Smooth muscle cell (in vitro differentiated cells): ENCODE measurements at regions not wholly inside any gene's neighbourhood (a gene's known extent, or its start where the extent isn't known, plus 50 kb on each side); places are given as distances from the start of the nearest gene placed in this dataset.

Experiments
- DNase-seq: peaks from one replicate; lab custom pipeline; 2025; ENCODE audit not compliant: unreplicated experiment; lab: John Stamatoyannopoulos, UW
- H2AFZ ChIP-seq: fragments of 200-600 bp; sonication (generic); 2 replicates; pipeline ENCODE4 v1.6.0; 2016; ENCODE audit warnings: antibody characterized with exemption, low read depth, mild to moderate bottlenecking
- H3F3A ChIP-seq: fragments of 200-600 bp; sonication (generic); 2 replicates; pipeline ENCODE4 v1.6.0; 2017; ENCODE audit warnings: antibody characterized with exemption, low read depth
- H3K27ac ChIP-seq: fragments of 200-600 bp; sonication (generic); 2 replicates; pipeline ENCODE4 v1.5.1; 2016; ENCODE audit warnings: low read depth, mild to moderate bottlenecking
- H3K27me3 ChIP-seq: fragments of 200-600 bp; sonication (generic); 2 replicates; pipeline ENCODE4 v1.6.1; 2016; ENCODE audit warnings: low read depth, mild to moderate bottlenecking
- H3K36me3 ChIP-seq: fragments of 200-600 bp; sonication (generic); 2 replicates; pipeline ENCODE4 v1.5.1; 2016; ENCODE audit warnings: low read depth
- H3K4me1 ChIP-seq: fragments of 200-600 bp; sonication (generic); 2 replicates; pipeline ENCODE4 v1.5.1; 2016; ENCODE audit warnings: low read depth
- H3K4me2 ChIP-seq: fragments of 200-600 bp; sonication (generic); 2 replicates; pipeline ENCODE4 v1.6.0; 2016; ENCODE audit warnings: mild to moderate bottlenecking
- H3K4me3 ChIP-seq: fragments of 200-600 bp; sonication (generic); 2 replicates; pipeline ENCODE4 v1.5.1; 2016; ENCODE audit warnings: mild to moderate bottlenecking
- H3K79me2 ChIP-seq: fragments of 200-600 bp; sonication (generic); 2 replicates; pipeline ENCODE4 v1.6.0; 2016; ENCODE audit warnings: low read depth, mild to moderate bottlenecking
- H3K9ac ChIP-seq: fragments of 200-600 bp; sonication (generic); 2 replicates; pipeline ENCODE4 v1.6.0; 2016; ENCODE audit warnings: low read depth
- H3K9me3 ChIP-seq: fragments of 200-600 bp; sonication (generic); replicated peaks from 2 replicates; pipeline ENCODE4 v1.5.1; 2016; ENCODE audit warnings: low read depth
- H4K20me1 ChIP-seq: fragments of 200-600 bp; sonication (generic); 2 replicates; pipeline ENCODE4 v1.6.0; 2016; ENCODE audit warnings: low read depth
- WGBS: methylation state at CpG from one replicate; pipeline ENCODE4 v1.1.7; 2016; ENCODE audit warnings: low lambda C conversion rate; 5-methylcytosine and 5-hydroxymethylcytosine counted together
- TF ChIP-seq, protein P1 (sequence below): fragments of 200-600 bp; sonication (generic); IDR thresholded peaks from 2 replicates; pipeline ENCODE4 v1.5.1; 2017; ENCODE audit warnings: borderline replicate concordance, mild to moderate bottlenecking, antibody characterized with exemption; ENCODE audit not compliant: insufficient read depth, poor library complexity, severe bottlenecking

DNA sequence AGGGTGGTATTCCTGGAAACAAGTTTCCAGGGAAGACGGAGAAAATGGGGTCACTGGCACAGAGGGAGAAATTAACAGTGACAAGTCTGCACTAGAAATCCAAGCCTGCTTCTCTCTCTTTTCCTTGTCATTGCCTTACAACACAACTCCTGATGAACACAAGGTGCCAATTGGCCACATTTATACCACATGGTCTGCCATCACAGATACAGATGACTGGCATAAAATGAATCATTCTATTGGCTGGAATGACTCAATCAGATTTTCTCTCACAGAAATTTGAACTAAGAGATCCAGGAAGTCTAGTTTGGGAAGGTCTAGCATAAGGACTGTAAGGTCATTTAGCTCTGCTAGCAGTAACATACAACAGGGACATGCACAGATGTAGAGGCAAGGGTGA, 190.3 kb downstream of the LINC00237 start:
- Histone ChIP-seq H3K27ac (no peak overlapping the region), H3K4me1 (no peaks in the 10 kb centered on the region), H3K79me2 (no peaks in the 10 kb centered on the region), H2AFZ (no peak overlapping the region), H3K9ac (no peak overlapping the region), H3K36me3 (no peaks in the 10 kb centered on the region), H4K20me1 (no peaks in the 10 kb centered on the region), H3K9me3 (no peaks in the 10 kb centered on the region), H3K27me3 (no peaks in the 10 kb centered on the region), H3F3A (no peaks in the 10 kb centered on the region), H3K4me3 (no peak overlapping the region), H3K4me2 (no peak overlapping the region)
- TF ChIP-seq, protein P1, sequence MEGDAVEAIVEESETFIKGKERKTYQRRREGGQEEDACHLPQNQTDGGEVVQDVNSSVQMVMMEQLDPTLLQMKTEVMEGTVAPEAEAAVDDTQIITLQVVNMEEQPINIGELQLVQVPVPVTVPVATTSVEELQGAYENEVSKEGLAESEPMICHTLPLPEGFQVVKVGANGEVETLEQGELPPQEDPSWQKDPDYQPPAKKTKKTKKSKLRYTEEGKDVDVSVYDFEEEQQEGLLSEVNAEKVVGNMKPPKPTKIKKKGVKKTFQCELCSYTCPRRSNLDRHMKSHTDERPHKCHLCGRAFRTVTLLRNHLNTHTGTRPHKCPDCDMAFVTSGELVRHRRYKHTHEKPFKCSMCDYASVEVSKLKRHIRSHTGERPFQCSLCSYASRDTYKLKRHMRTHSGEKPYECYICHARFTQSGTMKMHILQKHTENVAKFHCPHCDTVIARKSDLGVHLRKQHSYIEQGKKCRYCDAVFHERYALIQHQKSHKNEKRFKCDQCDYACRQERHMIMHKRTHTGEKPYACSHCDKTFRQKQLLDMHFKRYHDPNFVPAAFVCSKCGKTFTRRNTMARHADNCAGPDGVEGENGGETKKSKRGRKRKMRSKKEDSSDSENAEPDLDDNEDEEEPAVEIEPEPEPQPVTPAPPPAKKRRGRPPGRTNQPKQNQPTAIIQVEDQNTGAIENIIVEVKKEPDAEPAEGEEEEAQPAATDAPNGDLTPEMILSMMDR, result no peak
- 65% methylated on average over 1 of the region's 1 CpG for WGBS
- DNase-seq, result no peak

DNA sequence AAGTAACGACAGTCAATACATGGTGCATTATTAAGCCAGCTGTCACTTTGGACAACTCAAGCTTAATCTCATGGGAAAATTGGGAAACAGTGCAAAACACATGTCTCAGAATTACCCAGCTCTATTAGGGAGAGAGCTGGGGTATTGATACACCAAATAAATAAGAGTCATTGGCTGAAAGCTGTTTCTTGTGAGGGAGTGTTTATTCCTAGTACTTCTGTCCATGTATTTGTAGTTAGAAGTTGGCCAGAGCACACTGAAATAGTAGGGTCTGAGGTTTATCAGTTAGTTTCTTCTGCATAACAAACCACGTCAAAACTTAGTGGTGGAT, 192.0 kb upstream of the RALGAPA2 start:
- H3K9me3 ChIP-seq, result no peaks in the 10 kb centered on the region
- H3K27me3 ChIP-seq, result no peaks in the 10 kb centered on the region
- H3K36me3 ChIP-seq, result no peaks in the 10 kb centered on the region
- no peak overlapping the region for H2AFZ ChIP-seq
- no peaks in the 10 kb centered on the region for H3K79me2 ChIP-seq
- no peak overlapping the region for H3K4me2 ChIP-seq
- no peak for DNase-seq
- H4K20me1 ChIP-seq, result no peaks in the 10 kb centered on the region
- no peak overlapping the region for H3K9ac ChIP-seq
- TF ChIP-seq, protein P1, result no peak
- no peak overlapping the region for H3K4me3 ChIP-seq
- H3K4me1 ChIP-seq, result no peaks in the 10 kb centered on the region
- WGBS, result 87% methylated on average over 2 of the region's 2 CpGs
- no peak overlapping the region for H3K27ac ChIP-seq
- no peaks in the 10 kb centered on the region for H3F3A ChIP-seq

DNA sequence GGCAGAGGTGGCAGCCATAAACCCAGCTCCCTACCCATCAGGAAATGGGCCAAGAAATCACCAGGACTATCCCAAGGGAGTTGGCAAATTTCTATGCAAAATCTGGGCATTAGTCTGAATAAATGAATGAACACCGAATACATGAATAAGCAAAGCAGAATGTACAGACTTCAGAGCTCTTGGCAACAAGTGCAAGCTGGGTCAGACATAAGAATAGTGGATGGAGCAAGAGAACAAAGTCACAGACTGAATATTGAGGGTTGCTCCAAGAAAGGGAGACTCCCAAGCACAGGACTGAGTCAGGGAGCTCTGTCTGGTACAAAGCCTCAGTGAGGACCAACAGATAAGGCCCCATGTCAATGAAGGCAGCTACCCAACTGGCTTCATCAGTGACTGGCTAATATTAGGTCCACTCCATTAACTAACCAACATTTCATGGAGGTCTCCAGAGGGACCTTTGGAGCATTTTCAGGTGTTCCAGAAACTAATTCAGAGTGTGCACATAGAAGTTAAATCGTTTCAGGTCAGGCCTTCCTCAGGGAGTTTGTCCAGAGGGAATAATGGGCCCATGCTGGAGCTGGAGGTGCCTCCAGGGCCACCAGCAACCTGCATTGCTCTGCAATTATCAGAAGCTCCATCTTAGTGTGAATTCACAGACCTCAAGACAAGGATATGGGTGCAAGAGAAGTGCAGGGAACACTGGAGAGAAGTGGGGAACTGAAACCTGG, 191.5 kb upstream of the RALGAPA2 start:
- no peaks in the 10 kb centered on the region for H3K36me3 ChIP-seq
- no peaks in the 10 kb centered on the region for H3K9me3 ChIP-seq
- no peaks in the 10 kb centered on the region for H3K27me3 ChIP-seq
- no peaks in the 10 kb centered on the region for H3K79me2 ChIP-seq
- no peaks in the 10 kb centered on the region for H4K20me1 ChIP-seq
- peaks cover under 1% of the 10 kb centered on the region for H3K4me1 ChIP-seq
- no peak for DNase-seq
- no peak overlapping the region for H2AFZ ChIP-seq
- no peak overlapping the region for H3K4me2 ChIP-seq
- no peak overlapping the region for H3K4me3 ChIP-seq
- no peak overlapping the region for H3K27ac ChIP-seq
- WGBS, result 69% methylated on average over 2 of the region's 2 CpGs
- TF ChIP-seq, protein P1, result no peak
- H3K9ac ChIP-seq, result no peak overlapping the region
- H3F3A ChIP-seq, result no peaks in the 10 kb centered on the region

DNA sequence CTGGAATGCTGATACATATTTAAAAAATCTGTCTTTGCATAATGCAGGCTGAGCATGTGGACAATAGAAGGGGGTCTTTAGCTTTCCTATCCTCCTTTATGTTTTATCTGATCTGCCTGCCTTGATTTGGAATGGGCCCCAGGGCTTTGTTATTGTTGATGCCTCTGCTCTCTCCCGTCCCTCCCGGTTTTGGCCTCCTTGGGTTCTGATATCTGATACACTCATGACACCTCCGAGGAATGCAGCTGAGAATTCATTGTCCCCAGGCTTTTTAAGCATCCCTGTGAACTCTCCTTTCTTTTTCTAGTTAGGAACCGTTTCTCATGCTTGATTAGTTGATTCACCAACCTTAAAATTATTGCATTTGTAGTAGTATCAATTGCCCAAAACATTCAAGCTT, 185.5 kb upstream of the RALGAPA2 start:
- Histone ChIP-seq H3K4me1 (peaks cover 13% of the 10 kb centered on the region), H3K79me2 (no peaks in the 10 kb centered on the region), H2AFZ (no peak overlapping the region), H3F3A (no peaks in the 10 kb centered on the region), H3K9me3 (no peaks in the 10 kb centered on the region), H3K27me3 (no peaks in the 10 kb centered on the region), H3K4me3 (no peak overlapping the region), H3K4me2 (no peak overlapping the region), H3K36me3 (no peaks in the 10 kb centered on the region), H3K27ac (no peak overlapping the region), H3K9ac (no peak overlapping the region), H4K20me1 (no peaks in the 10 kb centered on the region)
- WGBS, result 9% methylated on average over 4 of the region's 4 CpGs
- TF ChIP-seq, protein P1, result no peak
- DNase-seq, result no peak
